MCF 10A (cell line): ENCODE measurements at regions not wholly inside any gene's neighbourhood (a gene's known extent, or its start where the extent isn't known, plus 50 kb on each side); places are given as distances from the start of the nearest gene placed in this dataset.
A peak's percentile ranks its signal among the peaks of the same experiment; 100 is the strongest.

Source experiments
- BruUV-seq: library from RNA; stranded (reverse); fragments of 400-500 nt; replicated peaks from 2 replicates; lab custom pipeline; 2021; lab: Mats Ljungman, UMichigan
- CTCF ChIA-PET: fragments of 300-600 bp; sonication (Branson Sonifier 250); formaldehyde crosslinking; extraction: SDS; loops from one replicate; lab custom pipeline; 2021; ENCODE audit warnings: antibody characterized with exemption, inconsistent platforms; lab: Yijun Ruan, JAX
- POLR2A ChIA-PET: fragments of 300-600, 350-650 bp; sonication (Branson Sonifier 250); formaldehyde crosslinking; extraction: SDS; loops from one replicate; lab custom pipeline; 2020; ENCODE audit warnings: antibody characterized with exemption, inconsistent platforms; lab: Yijun Ruan, JAX
- DNase-seq: peaks from one replicate; pipeline ENCODE4 v3.0.0-alpha.2; 2018; ENCODE audit not compliant: unreplicated experiment
- H3K27ac Mint-ChIP-seq: one replicate; pipeline ENCODE4 v1.8.0; 2022; ENCODE audit warnings: mild to moderate bottlenecking, low read depth, mixed read lengths; ENCODE audit not compliant: unreplicated experiment
- H3K27me3 Mint-ChIP-seq: one replicate; pipeline ENCODE4 v1.8.0; 2022; ENCODE audit warnings: mixed read lengths; ENCODE audit not compliant: insufficient read depth, unreplicated experiment
- H3K36me3 Mint-ChIP-seq: one replicate; pipeline ENCODE4 v1.8.0; 2022; ENCODE audit warnings: mild to moderate bottlenecking, moderate library complexity, mixed read lengths; ENCODE audit not compliant: insufficient read depth, unreplicated experiment
- H3K4me1 Mint-ChIP-seq: one replicate; pipeline ENCODE4 v1.8.0; 2022; ENCODE audit warnings: mixed read lengths; ENCODE audit not compliant: insufficient read depth, unreplicated experiment
- H3K4me3 Mint-ChIP-seq: one replicate; pipeline ENCODE4 v1.8.0; 2022; ENCODE audit warnings: mild to moderate bottlenecking, moderate library complexity, mixed read lengths; ENCODE audit not compliant: unreplicated experiment
- H3K9me3 Mint-ChIP-seq: one replicate; pipeline ENCODE4 v1.8.0; 2022; ENCODE audit warnings: mixed read lengths; ENCODE audit not compliant: unreplicated experiment
- intact Hi-C: fragments of 100-400 bp; cut with micrococcal nuclease; formaldehyde crosslinking; loops from 2 replicates; pipeline ENCODE4 v1.14.1; 2022
- TF ChIP-seq, protein P1 (sequence below): fragments of 200-600 bp; IDR thresholded peaks from one replicate; pipeline ENCODE4 v1.8.0; 2022; ENCODE audit warnings: antibody characterized with exemption, mild to moderate bottlenecking; ENCODE audit not compliant: unreplicated experiment

DNA sequence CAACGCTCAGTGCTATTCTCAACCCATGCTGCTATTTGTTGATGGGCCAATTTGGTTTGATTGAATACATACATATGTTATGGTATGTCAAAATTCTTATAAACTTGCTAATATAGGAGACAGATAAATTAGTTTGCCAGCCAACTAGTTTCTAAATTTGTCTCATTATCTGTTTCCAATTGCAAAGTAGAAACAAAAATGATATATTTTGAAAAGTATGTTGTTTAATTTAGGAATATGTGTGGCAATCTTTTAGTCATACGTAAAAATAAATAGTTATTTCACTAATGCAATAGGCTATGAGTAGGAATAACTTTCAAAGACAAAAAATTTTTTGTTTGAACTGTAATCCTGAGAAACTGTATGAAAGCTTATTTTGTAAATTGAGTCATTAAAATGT is 210.6 kb upstream of the KCNJ16 start:
- intact Hi-C loops, result loop anchor here (5.0 kb wide), 1 partner anchor 273 kb away; no protein-coding TSS in a partner anchor
- Mint-ChIP-seq H3K27me3 (no peaks in the 10 kb centered on the region), H3K4me3 (no peak overlapping the region), H3K27ac (no peak overlapping the region), H3K9me3 (peaks cover 6% of the 10 kb centered on the region), H3K4me1 (no peaks in the 10 kb centered on the region), H3K36me3 (no peaks in the 10 kb centered on the region)
- BruUV-seq, result no TSS peak
- ChIA-PET POLR2A (interaction anchor here (2.1 kb wide), 1 partner anchor 10 kb away, joined by 4 read pairs; no protein-coding TSS in a partner anchor), CTCF (interaction anchor here (0.6 kb wide), 2 partner anchors 247 to 272 kb away, joined by 3 to 5 read pairs; no protein-coding TSS in a partner anchor)
- TF ChIP-seq, protein P1, sequence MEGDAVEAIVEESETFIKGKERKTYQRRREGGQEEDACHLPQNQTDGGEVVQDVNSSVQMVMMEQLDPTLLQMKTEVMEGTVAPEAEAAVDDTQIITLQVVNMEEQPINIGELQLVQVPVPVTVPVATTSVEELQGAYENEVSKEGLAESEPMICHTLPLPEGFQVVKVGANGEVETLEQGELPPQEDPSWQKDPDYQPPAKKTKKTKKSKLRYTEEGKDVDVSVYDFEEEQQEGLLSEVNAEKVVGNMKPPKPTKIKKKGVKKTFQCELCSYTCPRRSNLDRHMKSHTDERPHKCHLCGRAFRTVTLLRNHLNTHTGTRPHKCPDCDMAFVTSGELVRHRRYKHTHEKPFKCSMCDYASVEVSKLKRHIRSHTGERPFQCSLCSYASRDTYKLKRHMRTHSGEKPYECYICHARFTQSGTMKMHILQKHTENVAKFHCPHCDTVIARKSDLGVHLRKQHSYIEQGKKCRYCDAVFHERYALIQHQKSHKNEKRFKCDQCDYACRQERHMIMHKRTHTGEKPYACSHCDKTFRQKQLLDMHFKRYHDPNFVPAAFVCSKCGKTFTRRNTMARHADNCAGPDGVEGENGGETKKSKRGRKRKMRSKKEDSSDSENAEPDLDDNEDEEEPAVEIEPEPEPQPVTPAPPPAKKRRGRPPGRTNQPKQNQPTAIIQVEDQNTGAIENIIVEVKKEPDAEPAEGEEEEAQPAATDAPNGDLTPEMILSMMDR, result no peak
- no peak for DNase-seq

DNA sequence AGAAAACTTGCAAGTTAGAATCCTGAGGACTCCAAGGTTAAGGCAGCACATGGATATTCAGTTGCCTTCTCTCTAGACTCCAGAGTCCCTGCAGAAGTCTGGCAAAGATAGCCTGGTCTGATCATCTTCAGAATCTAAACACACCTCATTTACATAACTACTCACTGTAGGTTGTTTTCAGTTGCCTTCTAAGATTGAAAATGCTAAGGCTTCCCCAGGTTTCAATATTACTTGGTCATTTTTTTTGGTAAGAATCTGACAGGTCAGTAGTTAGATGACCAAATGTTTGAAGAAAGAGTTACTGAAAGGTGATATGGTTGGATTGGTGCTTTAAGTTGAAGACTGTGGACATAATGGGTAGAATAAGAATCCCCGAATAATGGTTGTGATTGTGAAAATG is 205.4 kb upstream of the KCNJ16 start:
- Mint-ChIP-seq H3K4me1 (peaks cover 30% of the 10 kb centered on the region), H3K4me3 (no peak overlapping the region), H3K27ac (no peak overlapping the region), H3K36me3 (no peaks in the 10 kb centered on the region), H3K9me3 (peaks cover 6% of the 10 kb centered on the region), H3K27me3 (no peaks in the 10 kb centered on the region)
- no peak for DNase-seq
- no TSS peak for BruUV-seq
- intact Hi-C loops, result no loop called here
- TF ChIP-seq, protein P1, result no peak
- POLR2A ChIA-PET, result no interaction called here
- CTCF ChIA-PET, result no interaction called here

DNA sequence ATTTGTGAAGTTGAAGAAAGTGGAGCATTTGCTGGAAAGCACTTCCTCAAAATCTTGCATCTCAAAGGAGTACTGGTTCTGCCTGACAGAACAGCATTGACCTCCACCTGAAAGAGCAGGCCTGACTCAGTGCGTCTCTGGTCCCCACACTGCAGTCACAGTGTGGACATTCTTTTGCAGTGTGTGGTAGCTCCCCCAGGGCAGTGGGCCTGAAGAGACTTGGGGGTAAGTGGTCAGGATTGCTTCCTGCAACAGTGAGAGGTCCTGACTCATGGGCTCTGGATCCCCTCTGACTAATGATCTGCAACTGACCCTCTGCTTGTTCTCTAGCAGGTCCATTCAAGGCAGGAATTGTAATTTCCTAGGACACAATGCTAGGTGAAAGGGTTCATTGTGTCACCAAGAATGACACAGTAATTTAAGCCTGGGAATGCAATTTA is 204.9 kb upstream of the KCNJ16 start:
- no TSS peak for BruUV-seq
- peaks cover 31% of the 10 kb centered on the region for H3K4me1 Mint-ChIP-seq
- peak; percentile 24 for DNase-seq
- no peak overlapping the region for H3K27ac Mint-ChIP-seq
- H3K27me3 Mint-ChIP-seq, result no peaks in the 10 kb centered on the region
- TF ChIP-seq, protein P1, result no peak
- CTCF ChIA-PET, result no interaction called here
- H3K36me3 Mint-ChIP-seq, result no peaks in the 10 kb centered on the region
- intact Hi-C loops, result no loop called here
- H3K9me3 Mint-ChIP-seq, result peaks cover 6% of the 10 kb centered on the region
- no peak overlapping the region for H3K4me3 Mint-ChIP-seq
- POLR2A ChIA-PET, result interaction anchor here (1.8 kb wide), 1 partner anchor 9 kb away, joined by 9 read pairs; no protein-coding TSS in a partner anchor

DNA sequence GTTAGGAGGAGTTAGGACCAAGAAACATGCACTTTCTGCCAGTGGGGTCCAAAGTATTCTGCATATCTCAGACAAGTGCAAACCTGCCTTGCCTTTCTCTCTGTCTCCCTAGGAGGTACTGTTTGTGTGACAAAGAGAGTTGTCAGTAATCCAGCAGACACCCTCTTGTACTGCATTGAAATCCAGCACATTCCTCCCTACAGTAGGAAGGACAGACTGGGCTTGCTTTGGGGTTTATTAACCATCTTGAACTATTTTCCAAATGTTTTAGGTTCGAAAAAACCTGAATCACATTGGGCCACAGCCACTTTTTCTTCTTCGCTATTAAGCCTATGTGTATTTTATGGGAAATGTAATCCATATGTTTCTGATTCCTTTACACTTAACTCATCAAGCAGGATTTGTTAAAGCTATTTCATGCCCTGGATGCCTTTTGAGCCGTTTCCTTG is 204.2 kb upstream of the KCNJ16 start:
- no peak overlapping the region for H3K4me3 Mint-ChIP-seq
- CTCF ChIA-PET, result no interaction called here
- POLR2A ChIA-PET, result interaction anchor here (1.8 kb wide), 1 partner anchor 10 kb away, joined by 9 read pairs; no protein-coding TSS in a partner anchor
- H3K27ac Mint-ChIP-seq, result no peak overlapping the region
- H3K27me3 Mint-ChIP-seq, result no peaks in the 10 kb centered on the region
- DNase-seq, result peak; percentile 54
- no TSS peak for BruUV-seq
- TF ChIP-seq, protein P1, result no peak
- intact Hi-C loops, result no loop called here
- peaks cover 31% of the 10 kb centered on the region for H3K4me1 Mint-ChIP-seq
- H3K9me3 Mint-ChIP-seq, result peaks cover 6% of the 10 kb centered on the region
- no peaks in the 10 kb centered on the region for H3K36me3 Mint-ChIP-seq
